CD14-positive monocyte (primary cell): ENCODE measurements at regions not wholly inside any gene's neighbourhood (a gene's known extent, or its start where the extent isn't known, plus 50 kb on each side); places are given as distances from the start of the nearest gene placed in this dataset.

Experiments
- DNase-seq, 3 donors: peaks; one replicate each; pipeline ENCODE4 v3.0.0-alpha.2; 2011 to 2022
- H2AFZ ChIP-seq: 2 replicates; pipeline ENCODE4 v1.6.0; 2012; ENCODE audit warnings: mild to moderate bottlenecking, low read depth, low read length, inconsistent platforms; ENCODE audit not compliant: insufficient read depth, poor library complexity, severe bottlenecking
- H3K27ac ChIP-seq, 2 donors: 1 replicate in 1 of 2; 2 replicates in 1 of 2; pipeline ENCODE4 v1.5.1; 2012 to 2013; ENCODE audit warnings: low read length in 2 of 2, control low read depth in 1 of 2, inconsistent platforms in 1 of 2, low read depth in 1 of 2, mild to moderate bottlenecking in 1 of 2
- H3K27me3 ChIP-seq, 2 donors: one replicate each; pipeline versions ENCODE4 v1.6.0 to v1.6.1; 2011 to 2013; ENCODE audit warnings: low read length in 2 of 2; ENCODE audit not compliant: control insufficient read depth in 2 of 2, insufficient read depth in 2 of 2
- H3K36me3 ChIP-seq, 2 donors: replicated peaks in 1 of 2; 1 replicate in 1 of 2; 2 replicates in 1 of 2; pipeline versions ENCODE4 v1.5.1 to v1.6.1; 2012 to 2013; ENCODE audit warnings: low read length in 2 of 2, control low read depth in 1 of 2, inconsistent platforms in 1 of 2, mild to moderate bottlenecking in 1 of 2; ENCODE audit not compliant: insufficient read depth in 2 of 2, control insufficient read depth in 1 of 2
- H3K4me1 ChIP-seq, 2 donors: 1 replicate in 1 of 2; 2 replicates in 1 of 2; pipeline versions ENCODE4 v1.5.1 to v1.6.1; 2012 to 2013; ENCODE audit warnings: low read length in 2 of 2, control low read depth in 1 of 2, inconsistent platforms in 1 of 2, mild to moderate bottlenecking in 1 of 2, moderate library complexity in 1 of 2; ENCODE audit not compliant: insufficient read depth in 2 of 2, control insufficient read depth in 1 of 2
- H3K4me2 ChIP-seq: replicated peaks from 2 replicates; pipeline ENCODE3; 2012; ENCODE audit warnings: low read length, moderate library complexity, mild to moderate bottlenecking; ENCODE audit not compliant: poor library complexity, severe bottlenecking; ENCODE audit errors: extremely low read depth
- H3K4me3 ChIP-seq, 3 experiments: fragments of 200-600 bp in 1 of 3; sonication (generic) in 1 of 3; replicated peaks in 1 of 3; 1 replicate in 2 of 3; 2 replicates in 1 of 3; pipeline ENCODE4 v1.5.1; 2011 to 2013; ENCODE audit warnings: low read length in 3 of 3, mild to moderate bottlenecking in 3 of 3, control low read depth in 2 of 3, low read depth in 2 of 3, inconsistent platforms in 1 of 3, moderate library complexity in 1 of 3
- H3K79me2 ChIP-seq: 2 replicates; pipeline ENCODE4 v1.6.0; 2012; ENCODE audit warnings: mild to moderate bottlenecking, control low read depth, inconsistent platforms, low read length, moderate library complexity; ENCODE audit not compliant: insufficient read depth
- H3K9ac ChIP-seq: 2 replicates; pipeline ENCODE4 v1.6.0; 2017; ENCODE audit warnings: low read length, mild to moderate bottlenecking; ENCODE audit not compliant: insufficient read depth, poor library complexity, severe bottlenecking
- H3K9me3 ChIP-seq, 2 donors: replicated peaks in 1 of 2; 1 replicate in 1 of 2; 2 replicates in 1 of 2; pipeline versions ENCODE4 v1.5.1 to v1.6.1; 2012 to 2013; ENCODE audit warnings: low read length in 2 of 2, control low read depth in 1 of 2; ENCODE audit not compliant: control insufficient read depth in 1 of 2, insufficient read depth in 1 of 2
- H4K20me1 ChIP-seq: 2 replicates; pipeline ENCODE4 v1.6.0; 2012; ENCODE audit warnings: mild to moderate bottlenecking, low read length, control low read depth, moderate library complexity; ENCODE audit not compliant: insufficient read depth
- H3K27ac Mint-ChIP-seq, 7 donors: one replicate each; pipeline ENCODE4 v1.8.0; 2020; ENCODE audit warnings: mild to moderate bottlenecking in 7 of 7, mixed read lengths in 7 of 7, moderate library complexity in 6 of 7, inconsistent platforms in 2 of 7
- H3K27me3 Mint-ChIP-seq, 3 donors: one replicate each; pipeline ENCODE4 v1.8.0; 2021 to 2022; ENCODE audit warnings: low read depth in 3 of 3, mild to moderate bottlenecking in 3 of 3, mixed read lengths in 3 of 3, moderate library complexity in 3 of 3, inconsistent platforms in 1 of 3
- H3K36me3 Mint-ChIP-seq, 2 donors: one replicate each; pipeline ENCODE4 v1.8.0; 2020; ENCODE audit warnings: mixed read lengths in 2 of 2, inconsistent platforms in 1 of 2, mild to moderate bottlenecking in 1 of 2
- H3K4me1 Mint-ChIP-seq: one replicate; pipeline ENCODE4 v1.8.0; 2020; ENCODE audit warnings: mild to moderate bottlenecking, mixed read lengths
- H3K4me3 Mint-ChIP-seq, 2 donors: one replicate each; pipeline ENCODE4 v1.8.0; 2020; ENCODE audit warnings: mild to moderate bottlenecking in 2 of 2, mixed read lengths in 2 of 2, moderate library complexity in 1 of 2
- H3K9me3 Mint-ChIP-seq, 7 donors: one replicate each; pipeline ENCODE4 v1.8.0; 2020 to 2022; ENCODE audit warnings: mixed read lengths in 7 of 7, mild to moderate bottlenecking in 6 of 7, moderate library complexity in 6 of 7, inconsistent platforms in 2 of 7
- CTCF ChIP-seq: fragments of 200-600 bp; IDR thresholded peaks from one replicate; pipeline ENCODE4 v1.8.0; 2022; ENCODE audit warnings: antibody characterized with exemption, mild to moderate bottlenecking
- WGBS: methylation state at CpG from one replicate; pipeline ENCODE4 v1.1.5; 2013; ENCODE audit warnings: missing lambda C conversion rate; ENCODE audit not compliant: insufficient coverage; 5-methylcytosine and 5-hydroxymethylcytosine counted together
- intact Hi-C, 2 donors: fragments of 100-400 bp; cut with micrococcal nuclease; formaldehyde crosslinking; loops; one replicate each; pipeline versions ENCODE4 v1.15.0 to v1.15.1; 2023

- H3K27ac Mint-ChIP-seq = no peak overlapping the region
- Histone ChIP-seq H3K4me2 (no peak overlapping the region), H3K79me2 (no peaks in the 10 kb centered on the region), H3K4me3 (no peak overlapping the region), H2AFZ (no peak overlapping the region), H4K20me1 (no peaks in the 10 kb centered on the region), H3K36me3 (no peaks in the 10 kb centered on the region), H3K27ac (no peak overlapping the region), H3K9me3 (peaks cover 18 to 26% of the 10 kb centered on the region in 2 donors), H3K9ac (no peak overlapping the region), H3K4me1 (no peaks in the 10 kb centered on the region), H3K27me3 (no peaks in the 10 kb centered on the region)
- TF ChIP-seq CTCF = no peak
- H3K36me3 Mint-ChIP-seq = no peaks in the 10 kb centered on the region
- WGBS = 100% methylated on average over 1 of the region's 2 CpGs
- no peaks in the 10 kb centered on the region for H3K27me3 Mint-ChIP-seq
- intact Hi-C loops = no loop called here
- DNase-seq = no peak
- peaks cover 3 to 13% (median 8%) of the 10 kb centered on the region in 7 donors for H3K9me3 Mint-ChIP-seq
- no peak overlapping the region for H3K4me3 Mint-ChIP-seq
- no peaks in the 10 kb centered on the region for H3K4me1 Mint-ChIP-seq
Observed at GRCh38 chr5:5650949-5651348, 228.5 kb downstream of the ICE1 start.

DNA sequence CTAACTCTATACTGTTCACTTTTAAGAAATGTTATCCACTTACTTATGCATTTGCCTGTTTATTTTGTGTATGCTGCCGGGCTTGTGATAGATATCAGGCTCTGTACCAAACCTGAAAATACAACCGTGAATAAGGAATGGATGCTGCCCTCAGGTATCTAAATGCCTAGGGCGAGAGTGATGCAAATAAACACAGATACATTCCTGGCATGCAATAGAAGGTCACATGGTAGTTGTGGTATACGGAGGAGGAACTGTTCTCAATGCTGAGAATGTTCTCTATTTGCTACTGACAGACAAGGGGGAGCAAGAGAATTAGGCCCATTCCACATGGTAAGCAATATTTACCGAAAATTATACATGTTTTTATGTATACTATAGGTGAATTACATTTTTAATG, 227.8 kb downstream of the ICE1 start:
- Histone ChIP-seq H2AFZ (no peak overlapping the region), H3K9ac (no peak overlapping the region), H3K27me3 (no peaks in the 10 kb centered on the region), H3K9me3 (peaks cover 18 to 26% of the 10 kb centered on the region in 2 donors), H4K20me1 (no peaks in the 10 kb centered on the region), H3K79me2 (no peaks in the 10 kb centered on the region), H3K36me3 (no peaks in the 10 kb centered on the region), H3K4me3 (no peak overlapping the region), H3K27ac (no peak overlapping the region), H3K4me2 (no peak overlapping the region), H3K4me1 (no peaks in the 10 kb centered on the region)
- Mint-ChIP-seq H3K4me1 (no peaks in the 10 kb centered on the region), H3K27me3 (no peaks in the 10 kb centered on the region), H3K9me3 (peaks cover 3 to 13% (median 8%) of the 10 kb centered on the region in 7 donors), H3K4me3 (no peak overlapping the region), H3K36me3 (no peaks in the 10 kb centered on the region), H3K27ac (no peak overlapping the region)
- intact Hi-C loops = no loop called here
- no peak for TF ChIP-seq CTCF
- DNase-seq = no peak
- 20% methylated on average over 1 of the region's 5 CpGs for WGBS
